Mammary epithelial cell (primary cell): ENCODE measurements at regions not wholly inside any gene's neighbourhood (a gene's known extent, or its start where the extent isn't known, plus 50 kb on each side); places are given as distances from the start of the nearest gene placed in this dataset.

Experiments
- EZH2 ChIP-seq: IDR thresholded peaks from 2 replicates; pipeline ENCODE4 v1.6.1; 2012; ENCODE audit warnings: low read length, inconsistent platforms, borderline replicate concordance
- TF ChIP-seq, protein P1 (sequence below), 2 donors: IDR thresholded peaks in 1 of 2; conservative IDR thresholded peaks in 1 of 2; 2 replicates each; pipeline ENCODE4 v1.5.1; 2011 to 2012; ENCODE audit warnings: inconsistent platforms in 2 of 2, low read length in 2 of 2, mild to moderate bottlenecking in 2 of 2, control low read depth in 1 of 2, low read depth in 1 of 2; ENCODE audit not compliant: insufficient read depth in 1 of 2; ENCODE audit errors: extremely low read depth in 1 of 2

- no peak for TF ChIP-seq EZH2
- TF ChIP-seq, protein P1, sequence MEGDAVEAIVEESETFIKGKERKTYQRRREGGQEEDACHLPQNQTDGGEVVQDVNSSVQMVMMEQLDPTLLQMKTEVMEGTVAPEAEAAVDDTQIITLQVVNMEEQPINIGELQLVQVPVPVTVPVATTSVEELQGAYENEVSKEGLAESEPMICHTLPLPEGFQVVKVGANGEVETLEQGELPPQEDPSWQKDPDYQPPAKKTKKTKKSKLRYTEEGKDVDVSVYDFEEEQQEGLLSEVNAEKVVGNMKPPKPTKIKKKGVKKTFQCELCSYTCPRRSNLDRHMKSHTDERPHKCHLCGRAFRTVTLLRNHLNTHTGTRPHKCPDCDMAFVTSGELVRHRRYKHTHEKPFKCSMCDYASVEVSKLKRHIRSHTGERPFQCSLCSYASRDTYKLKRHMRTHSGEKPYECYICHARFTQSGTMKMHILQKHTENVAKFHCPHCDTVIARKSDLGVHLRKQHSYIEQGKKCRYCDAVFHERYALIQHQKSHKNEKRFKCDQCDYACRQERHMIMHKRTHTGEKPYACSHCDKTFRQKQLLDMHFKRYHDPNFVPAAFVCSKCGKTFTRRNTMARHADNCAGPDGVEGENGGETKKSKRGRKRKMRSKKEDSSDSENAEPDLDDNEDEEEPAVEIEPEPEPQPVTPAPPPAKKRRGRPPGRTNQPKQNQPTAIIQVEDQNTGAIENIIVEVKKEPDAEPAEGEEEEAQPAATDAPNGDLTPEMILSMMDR (conservative IDR thresholded peaks at IDR 0.05 in 1 of 2, IDR thresholded peaks at IDR 0.05 in 1 of 2; ENCODE audit: extremely low read depth in 1 of 2, insufficient read depth in 1 of 2, low read depth in 1 of 2, low read length in 2 of 2) = no peak
Measured at GRCh38 chr10:4016214-4016740, 231.3 kb upstream of the KLF6 start.
